D721Med (cell line): ENCODE measurements at regions not wholly inside any gene's neighbourhood (a gene's known extent, or its start where the extent isn't known, plus 50 kb on each side); places are given as distances from the start of the nearest gene placed in this dataset.

Experiments used
- DNase-seq: peaks from one replicate; pipeline ENCODE4 v3.0.0; 2011; ENCODE audit warnings: low spot score; ENCODE audit not compliant: insufficient read length
- FAIRE-seq: peaks from 2 replicates; lab custom pipeline; 2011; peaks lifted over from hg19 to GRCh38; lab: Jason Lieb, UNC
- CTCF ChIP-seq: IDR thresholded peaks from 2 replicates; pipeline ENCODE4 v1.5.1; 2012; ENCODE audit warnings: mild to moderate bottlenecking, control low read depth; ENCODE audit not compliant: insufficient read depth; ENCODE audit errors: missing control alignments

DNA sequence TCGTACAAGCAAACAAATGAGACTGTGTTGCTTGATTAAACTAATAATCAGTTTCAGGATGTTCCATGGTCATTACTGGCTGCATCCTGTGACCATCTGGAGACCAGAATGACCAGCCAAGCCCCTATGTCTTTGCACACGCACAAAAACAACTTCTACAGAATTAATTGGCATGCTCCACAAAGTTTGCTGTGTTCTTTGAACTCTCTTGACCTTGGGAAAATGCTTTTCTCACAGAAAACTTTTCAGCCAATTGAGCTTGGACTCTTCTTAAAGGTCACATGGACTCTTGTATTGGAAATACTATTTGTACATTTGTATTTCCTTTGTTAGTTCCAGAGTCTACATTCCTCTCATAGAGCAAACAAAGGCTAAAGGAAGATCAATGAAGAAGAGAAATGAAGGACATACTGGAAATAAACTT is 147.8 kb downstream of the ARRDC3 start:
- TF ChIP-seq CTCF, result no peak
- no peak for FAIRE-seq
- DNase-seq, result no peak

DNA sequence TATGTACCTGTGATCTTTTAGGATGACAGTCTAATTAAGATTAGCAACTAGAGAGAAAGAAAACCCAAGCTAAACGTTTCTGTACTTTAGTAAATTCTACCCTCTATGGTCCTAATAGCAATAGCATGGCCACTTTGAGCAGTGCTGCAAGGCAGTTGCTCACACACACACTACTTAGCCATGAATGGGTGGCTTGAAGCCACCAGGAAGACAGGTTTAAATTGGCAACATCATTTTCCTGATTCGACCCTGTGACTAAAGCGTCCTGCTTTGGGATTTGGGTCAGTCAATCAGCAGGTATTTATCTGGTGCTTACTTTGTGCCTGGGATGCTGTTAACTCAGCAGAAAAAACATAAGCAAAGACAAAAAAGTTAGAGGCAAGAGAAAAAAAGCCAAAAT is 150.6 kb downstream of the ARRDC3 start:
- DNase-seq (no peak), FAIRE-seq (no peak)
- no peak for TF ChIP-seq CTCF

DNA sequence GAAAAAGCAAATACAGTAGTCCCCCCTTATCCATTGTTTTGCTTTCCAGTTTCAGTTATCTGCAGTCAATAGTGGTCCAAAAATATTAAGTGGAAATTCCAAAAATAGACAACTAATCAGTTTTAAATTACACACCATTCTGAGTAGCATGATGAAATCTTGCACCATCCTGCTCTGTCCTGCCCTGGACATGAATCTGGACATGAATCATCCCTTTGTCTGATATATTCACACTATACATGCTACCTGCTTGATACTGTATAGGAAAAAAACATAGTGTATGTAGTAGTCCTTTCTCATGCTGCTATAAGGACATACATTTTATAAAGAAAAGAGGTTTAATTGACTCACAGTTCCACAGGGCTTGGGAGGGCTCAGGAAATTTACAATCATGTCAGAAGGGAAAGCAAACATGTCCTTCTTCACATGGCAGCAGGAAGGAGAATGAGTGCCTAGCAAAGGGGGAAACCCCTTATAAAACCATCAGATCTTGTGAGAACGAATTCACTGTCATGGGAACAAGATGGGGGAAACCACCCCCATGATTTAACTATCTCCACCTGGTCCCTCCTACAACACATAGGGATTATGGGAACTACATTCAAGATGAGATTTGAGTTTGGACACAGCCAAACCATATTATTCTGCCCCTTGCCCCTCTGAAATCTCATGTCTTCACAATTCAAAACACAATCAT is 153.9 kb downstream of the ARRDC3 start:
- no peak for TF ChIP-seq CTCF
- DNase-seq (no peak), FAIRE-seq (no peak)

- FAIRE-seq (no peak), DNase-seq (no peak)
- no peak for TF ChIP-seq CTCF
Observed at GRCh38 chr5:91228188-91228587, 154.9 kb downstream of the ARRDC3 start.

DNA sequence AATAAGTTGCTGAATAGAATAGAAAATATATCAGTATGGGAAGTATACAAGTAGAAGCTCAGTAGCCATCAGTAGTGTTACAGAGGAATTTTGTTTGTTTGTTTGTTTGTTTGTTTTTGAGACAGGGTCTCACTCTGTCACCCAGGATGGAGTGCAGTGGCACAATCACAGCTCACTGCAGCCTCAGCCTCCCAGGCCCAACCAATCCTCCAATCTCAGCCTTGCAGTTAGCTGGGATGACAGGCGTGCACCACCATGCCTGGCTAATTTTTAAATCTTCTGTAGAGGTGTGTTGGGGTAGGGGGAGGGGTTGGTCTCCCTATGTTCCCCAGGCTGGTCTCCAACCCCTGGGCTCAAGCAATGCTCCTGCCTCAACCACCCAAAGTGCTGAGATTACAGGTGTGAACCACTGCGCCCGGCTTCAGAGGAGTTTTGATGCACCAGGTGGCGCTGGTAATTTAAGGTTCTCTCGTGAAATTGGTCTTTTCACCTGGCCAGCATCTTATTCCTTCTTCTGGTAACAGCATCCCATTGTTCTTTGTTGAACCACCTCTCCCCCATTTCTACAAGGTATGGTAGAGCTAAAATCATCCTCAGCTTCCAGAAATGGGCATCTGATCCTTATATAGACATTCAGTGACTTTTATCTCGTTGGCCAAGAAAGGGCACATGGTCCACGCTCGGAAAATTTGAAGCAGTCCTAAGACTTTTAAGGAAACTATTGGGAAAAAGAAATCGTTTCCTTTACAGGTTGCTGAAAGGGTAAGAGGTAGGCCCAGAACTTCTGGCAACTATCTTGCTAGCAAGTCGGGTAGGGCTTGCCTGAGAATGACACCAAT is 157.1 kb downstream of the ARRDC3 start:
- DNase-seq (no peak), FAIRE-seq (no peak)
- peak; percentile 38 for TF ChIP-seq CTCF

DNA sequence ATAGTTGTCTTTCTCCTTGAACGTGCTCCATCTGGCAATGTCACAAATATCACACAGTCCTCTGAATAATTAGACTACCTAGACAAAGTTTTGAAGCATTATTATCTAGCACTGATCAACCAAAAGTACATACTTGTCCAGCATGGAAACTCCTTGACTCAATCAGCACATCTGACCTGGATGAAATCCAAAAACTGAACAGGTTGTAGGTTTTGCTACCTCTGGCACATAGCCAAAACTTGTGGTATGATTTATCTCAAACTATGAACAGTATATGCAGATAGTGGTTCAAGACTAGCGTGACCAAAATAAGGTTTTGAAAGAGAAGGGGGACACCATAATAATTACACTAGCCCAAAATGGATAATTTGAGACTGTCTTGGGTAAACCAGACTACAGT is 158.1 kb downstream of the ARRDC3 start:
- no peak for TF ChIP-seq CTCF
- no peak for FAIRE-seq
- no peak for DNase-seq

- FAIRE-seq, result no peak
- no peak for DNase-seq
- no peak for TF ChIP-seq CTCF
Observed at GRCh38 chr5:91224456-91224855, 158.7 kb downstream of the ARRDC3 start.
